Muscle layer of colon (tissue), 2 donors: ENCODE measurements at regions not wholly inside any gene's neighbourhood (a gene's known extent, or its start where the extent isn't known, plus 50 kb on each side); places are given as distances from the start of the nearest gene placed in this dataset.

Source experiments
- H3K27ac ChIP-seq: one replicate; pipeline ENCODE4 v1.7.0; 2013; ENCODE audit warnings: low read depth, mild to moderate bottlenecking, low read length, moderate library complexity
- H3K27me3 ChIP-seq, 2 donors: one replicate each; pipeline ENCODE4 v1.7.0; 2013; ENCODE audit warnings: low read length in 2 of 2, mild to moderate bottlenecking in 2 of 2; ENCODE audit not compliant: insufficient read depth in 2 of 2, control insufficient read depth in 1 of 2
- H3K36me3 ChIP-seq: one replicate; pipeline ENCODE4 v1.7.0; 2013; ENCODE audit warnings: mild to moderate bottlenecking, low read length; ENCODE audit not compliant: insufficient read depth
- H3K4me1 ChIP-seq: one replicate; pipeline ENCODE4 v1.7.0; 2013; ENCODE audit warnings: mild to moderate bottlenecking, low read length; ENCODE audit not compliant: insufficient read depth
- H3K4me3 ChIP-seq, 2 donors: one replicate each; pipeline ENCODE4 v1.7.0; 2013; ENCODE audit warnings: low read length in 2 of 2, low read depth in 1 of 2, mild to moderate bottlenecking in 1 of 2, moderate library complexity in 1 of 2
- H3K9ac ChIP-seq: one replicate; pipeline ENCODE4 v1.7.0; 2013; ENCODE audit warnings: low read length
- H3K9me3 ChIP-seq: one replicate; pipeline ENCODE4 v1.7.0; 2013; ENCODE audit warnings: mild to moderate bottlenecking, low read length
- donor health status: abdominal sarcoma.
- donor health status: Adenocarcinoma of cecum.

DNA sequence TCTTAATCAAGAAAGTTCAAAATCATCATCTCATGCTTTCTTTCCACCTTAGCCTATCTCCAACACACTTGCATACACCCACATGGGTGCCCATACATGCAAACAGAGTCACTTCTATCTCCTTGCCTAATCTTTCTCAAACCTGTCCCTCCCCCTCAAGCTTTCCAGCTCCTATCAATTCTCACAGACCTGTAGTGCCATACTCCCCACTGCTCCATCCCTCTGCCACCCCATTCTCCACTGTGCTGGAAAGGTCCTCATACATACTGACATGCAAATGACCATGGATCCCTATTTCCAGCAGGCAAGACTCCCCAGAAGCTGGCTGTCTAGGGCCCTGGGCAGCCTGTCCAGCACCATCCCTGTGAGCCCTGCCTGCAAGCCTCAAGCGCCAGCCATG, 320.4 kb upstream of the CCL2 start:
- H3K4me3 ChIP-seq, result no peak overlapping the region
- no peaks in the 10 kb centered on the region for H3K27me3 ChIP-seq
- H3K9ac ChIP-seq, result no peak overlapping the region
- no peaks in the 10 kb centered on the region for H3K4me1 ChIP-seq
- no peak overlapping the region for H3K27ac ChIP-seq
- H3K36me3 ChIP-seq, result no peaks in the 10 kb centered on the region
- H3K9me3 ChIP-seq, result no peaks in the 10 kb centered on the region

DNA sequence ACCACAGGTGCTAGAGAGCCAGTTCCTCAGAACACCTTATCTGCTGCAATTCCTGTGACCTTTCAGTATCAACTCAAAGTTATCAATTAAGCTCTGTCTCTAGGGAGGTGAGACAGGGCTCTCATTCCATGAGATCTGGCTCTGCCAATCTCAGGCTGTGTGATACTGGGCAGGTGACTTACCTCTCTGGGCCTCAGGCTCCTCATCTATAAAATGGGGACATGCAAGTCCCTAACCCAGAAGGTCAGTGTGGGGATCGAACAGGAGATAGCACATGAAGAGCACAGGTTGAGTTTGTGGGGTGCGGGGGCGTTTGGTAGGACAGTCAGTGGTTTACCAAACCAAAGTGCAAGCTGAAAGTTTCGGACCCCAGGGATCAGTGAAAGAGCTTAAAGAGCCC, 319.3 kb upstream of the CCL2 start:
- H3K9me3 ChIP-seq, result no peaks in the 10 kb centered on the region
- peaks cover under 1% of the 10 kb centered on the region for H3K4me1 ChIP-seq
- no peak overlapping the region for H3K4me3 ChIP-seq
- H3K27me3 ChIP-seq, result no peaks in the 10 kb centered on the region
- H3K27ac ChIP-seq, result no peak overlapping the region
- no peaks in the 10 kb centered on the region for H3K36me3 ChIP-seq
- no peak overlapping the region for H3K9ac ChIP-seq

DNA sequence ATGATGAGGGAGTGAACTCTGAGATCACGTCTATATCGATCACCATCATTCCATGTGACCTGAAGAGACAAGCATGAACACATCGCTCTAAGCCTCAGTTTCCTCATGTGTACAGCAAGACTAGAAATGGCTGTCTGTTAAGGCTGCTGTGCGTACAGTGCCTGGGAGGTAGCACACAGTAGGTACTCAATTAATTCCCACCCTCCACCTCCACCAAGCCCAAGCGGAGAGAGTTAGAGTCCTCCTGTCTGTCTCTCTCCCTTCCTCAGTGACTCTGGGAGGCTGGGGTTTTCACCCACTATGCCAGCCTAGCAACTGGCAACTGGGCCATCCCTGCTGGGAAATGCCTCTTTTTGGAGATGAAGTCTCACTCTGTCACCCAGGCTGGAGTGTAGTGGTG, 318.3 kb upstream of the CCL2 start:
- H3K27ac ChIP-seq, result no peak overlapping the region
- peaks cover 4% of the 10 kb centered on the region for H3K4me1 ChIP-seq
- H3K36me3 ChIP-seq, result no peaks in the 10 kb centered on the region
- no peak overlapping the region for H3K9ac ChIP-seq
- no peaks in the 10 kb centered on the region for H3K9me3 ChIP-seq
- H3K27me3 ChIP-seq, result no peaks in the 10 kb centered on the region
- no peak overlapping the region for H3K4me3 ChIP-seq

DNA sequence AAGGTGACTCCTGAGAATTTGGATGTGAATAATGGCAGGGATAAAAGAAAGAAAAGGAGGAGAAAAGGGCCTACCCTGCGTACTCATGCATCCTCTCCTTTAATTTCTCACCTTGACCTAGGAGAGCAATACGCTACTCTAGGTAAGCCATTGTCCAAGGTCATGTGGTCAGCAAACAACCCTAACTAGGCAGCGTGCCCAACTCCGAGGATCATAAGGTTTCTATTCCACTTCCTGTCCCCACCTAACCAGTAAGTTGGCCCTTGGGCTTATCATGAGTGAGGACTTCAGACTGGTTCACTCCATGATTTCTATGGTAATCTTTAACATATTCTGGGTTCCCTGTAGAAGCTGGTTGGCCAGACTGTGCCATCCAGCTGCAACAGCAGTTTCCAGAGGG, 315.1 kb upstream of the CCL2 start:
- no peaks in the 10 kb centered on the region for H3K27me3 ChIP-seq
- H3K9me3 ChIP-seq, result no peaks in the 10 kb centered on the region
- H3K27ac ChIP-seq, result no peak overlapping the region
- H3K36me3 ChIP-seq, result no peaks in the 10 kb centered on the region
- peaks cover 4% of the 10 kb centered on the region for H3K4me1 ChIP-seq
- no peak overlapping the region for H3K9ac ChIP-seq
- no peak overlapping the region for H3K4me3 ChIP-seq

DNA sequence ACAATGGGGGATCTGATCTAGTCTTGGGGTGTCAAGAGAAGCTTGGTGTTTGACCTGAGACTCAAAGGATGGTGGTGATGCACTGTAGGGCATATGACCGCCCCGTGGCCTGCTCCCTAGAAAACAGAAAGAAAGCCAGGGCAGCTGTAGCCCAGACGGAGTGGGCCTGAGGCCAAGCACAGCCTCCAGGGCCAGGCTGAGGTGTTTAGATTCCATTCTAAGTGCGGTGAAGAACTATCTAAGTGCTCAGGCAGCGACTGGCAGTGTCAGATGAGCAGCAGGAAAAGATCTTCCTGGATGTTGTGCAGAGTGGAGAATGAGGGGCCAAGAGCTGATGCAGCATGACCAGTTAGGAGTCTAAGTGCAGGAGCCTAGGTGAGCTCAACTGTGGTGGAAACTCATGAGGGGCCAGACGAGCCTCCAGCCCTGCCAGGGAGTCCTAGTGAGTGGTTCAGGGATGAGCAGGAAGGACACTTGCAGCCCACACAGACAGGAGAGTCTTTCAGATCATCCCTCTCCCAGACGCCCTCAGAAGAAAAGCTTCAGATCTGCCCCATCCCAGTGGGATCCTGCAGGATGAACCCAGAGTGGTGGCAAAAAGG, 314.2 kb upstream of the CCL2 start:
- Histone ChIP-seq H3K4me1 (peaks cover 4% of the 10 kb centered on the region), H3K27me3 (no peaks in the 10 kb centered on the region), H3K9ac (no peak overlapping the region), H3K36me3 (no peaks in the 10 kb centered on the region), H3K9me3 (no peaks in the 10 kb centered on the region), H3K4me3 (no peak overlapping the region), H3K27ac (no peak overlapping the region)

DNA sequence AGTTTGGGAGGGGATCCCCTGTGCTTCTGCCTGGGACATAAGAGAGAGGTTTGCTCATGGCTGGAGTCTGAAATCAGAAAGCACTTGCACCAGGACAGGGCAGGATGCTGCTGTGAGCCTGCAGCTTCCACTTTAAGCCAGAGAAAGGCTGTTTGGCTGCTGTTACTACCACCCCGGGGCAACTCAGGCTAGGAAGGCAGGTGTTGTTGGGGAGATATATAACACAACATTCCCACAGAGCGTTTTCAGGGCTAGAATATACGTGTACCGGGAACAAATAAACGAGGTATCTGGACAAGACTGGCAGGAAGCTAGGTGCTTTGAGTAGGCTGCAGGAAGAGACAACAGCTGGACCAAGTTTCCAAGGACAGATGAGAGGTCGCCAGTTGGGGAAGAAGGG, 313.3 kb upstream of the CCL2 start:
- no peak overlapping the region for H3K27ac ChIP-seq
- no peaks in the 10 kb centered on the region for H3K36me3 ChIP-seq
- H3K4me3 ChIP-seq, result no peak overlapping the region
- peaks cover 4% of the 10 kb centered on the region for H3K4me1 ChIP-seq
- H3K27me3 ChIP-seq, result no peaks in the 10 kb centered on the region
- no peaks in the 10 kb centered on the region for H3K9me3 ChIP-seq
- H3K9ac ChIP-seq, result no peak overlapping the region

DNA sequence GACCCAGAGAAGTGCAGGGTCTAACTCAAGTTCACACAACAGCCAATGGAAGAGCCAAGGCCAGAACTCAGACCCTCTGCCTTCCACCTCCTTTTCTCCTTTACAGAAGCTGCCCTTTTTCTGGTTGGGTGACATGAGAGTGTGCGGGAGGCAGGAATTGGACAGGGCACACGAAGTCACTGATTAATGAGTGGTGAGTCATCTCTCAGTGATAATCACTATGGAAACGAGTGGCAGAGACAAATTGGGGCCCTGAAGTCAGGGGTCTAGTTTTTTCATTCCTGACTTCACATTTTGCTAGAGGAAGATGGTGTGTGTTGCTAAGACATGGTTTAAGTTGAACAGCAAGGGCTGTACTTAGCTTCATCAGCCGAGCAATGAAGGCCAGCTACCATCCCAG, 312.7 kb upstream of the CCL2 start:
- no peak overlapping the region for H3K4me3 ChIP-seq
- H3K27ac ChIP-seq, result no peak overlapping the region
- no peaks in the 10 kb centered on the region for H3K36me3 ChIP-seq
- peaks cover 4% of the 10 kb centered on the region for H3K4me1 ChIP-seq
- no peaks in the 10 kb centered on the region for H3K27me3 ChIP-seq
- no peak overlapping the region for H3K9ac ChIP-seq
- no peaks in the 10 kb centered on the region for H3K9me3 ChIP-seq

DNA sequence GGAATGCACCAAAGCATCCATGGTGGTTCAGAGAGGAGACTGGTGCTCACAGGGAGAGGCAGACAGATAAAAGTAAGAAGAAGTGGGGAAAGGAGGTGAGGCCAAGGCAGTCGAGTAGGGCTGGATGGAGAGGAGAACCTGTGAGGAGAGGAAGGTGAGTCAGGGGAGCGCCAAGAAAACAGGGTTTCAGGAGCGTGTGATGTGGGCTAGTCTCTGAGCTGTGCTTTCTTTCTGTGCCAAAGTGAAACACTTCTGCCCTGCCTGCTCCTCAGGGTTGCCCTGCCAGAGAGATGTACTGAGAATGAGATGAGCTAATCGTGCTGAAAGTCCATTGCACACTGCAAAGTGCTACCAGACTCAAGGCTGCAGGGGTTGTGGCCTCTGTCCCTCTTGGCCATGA, 310.7 kb upstream of the CCL2 start:
- Histone ChIP-seq H3K4me3 (no peak overlapping the region), H3K9me3 (no peaks in the 10 kb centered on the region), H3K27me3 (no peaks in the 10 kb centered on the region), H3K4me1 (peaks cover 4% of the 10 kb centered on the region), H3K27ac (no peak overlapping the region), H3K36me3 (no peaks in the 10 kb centered on the region), H3K9ac (no peak overlapping the region)

DNA sequence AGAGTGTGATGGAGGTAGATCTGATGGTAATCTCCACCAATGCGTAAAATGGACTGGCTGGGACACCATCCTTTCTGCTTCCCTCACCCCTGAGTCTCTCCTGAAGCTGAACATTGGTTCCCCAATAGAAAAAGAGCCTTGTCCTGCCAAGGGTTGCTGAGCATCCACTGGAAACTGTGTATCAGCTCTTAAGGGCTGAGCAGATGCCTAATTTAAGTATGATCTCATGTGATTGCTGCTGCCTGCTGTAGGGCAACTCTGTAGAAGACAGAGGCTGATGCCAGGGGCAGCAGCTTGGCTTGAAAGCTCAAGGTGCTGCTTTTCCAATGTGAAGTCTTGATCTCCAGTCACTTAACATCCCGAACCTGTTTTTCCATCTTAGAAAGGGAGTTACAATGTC, 310.3 kb upstream of the CCL2 start:
- peaks cover 4% of the 10 kb centered on the region for H3K4me1 ChIP-seq
- no peak overlapping the region for H3K4me3 ChIP-seq
- no peaks in the 10 kb centered on the region for H3K9me3 ChIP-seq

DNA sequence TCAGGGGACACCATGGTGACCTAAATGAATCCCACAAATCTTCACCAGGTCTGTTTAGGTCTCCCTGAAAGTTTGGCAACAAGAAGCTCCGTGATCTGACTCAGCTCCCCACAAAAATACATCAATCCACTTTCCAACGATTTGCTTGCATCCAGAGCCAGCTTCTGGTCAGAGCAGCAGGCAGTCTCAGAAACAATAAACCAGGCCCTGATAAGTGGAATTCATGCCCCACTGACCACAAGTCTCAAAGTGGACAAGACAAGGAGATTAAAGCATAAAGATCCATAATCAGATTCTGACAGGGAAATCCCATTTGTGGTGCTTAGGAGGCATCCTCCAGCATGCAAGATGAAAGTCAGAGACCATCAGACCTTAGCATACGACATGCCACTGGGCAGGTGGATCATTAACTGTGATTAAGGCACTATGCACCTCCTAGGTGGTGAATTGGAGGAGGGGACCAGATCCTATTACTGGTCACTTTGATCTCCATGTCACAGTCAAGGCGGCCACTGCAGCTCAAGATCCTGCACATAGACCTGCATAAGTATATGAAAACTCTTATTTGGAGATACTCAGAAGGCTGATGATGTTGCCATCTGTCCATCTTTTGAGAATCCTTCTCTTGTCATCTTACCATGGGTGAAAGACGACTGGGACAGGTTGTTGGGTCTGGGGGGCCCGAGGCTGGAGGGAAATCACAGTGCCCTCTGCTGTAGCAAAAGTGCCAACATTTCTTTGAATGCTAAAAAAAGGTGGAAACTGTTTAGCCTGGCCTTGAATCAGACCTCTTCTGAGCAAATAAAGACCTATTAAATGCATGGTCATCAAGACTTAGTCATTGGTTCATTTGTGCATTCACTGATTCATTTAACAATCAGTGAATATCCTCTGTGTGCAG, 309.2 kb upstream of the CCL2 start:
- Histone ChIP-seq H3K27me3 (no peaks in the 10 kb centered on the region), H3K9ac (no peak overlapping the region), H3K4me3 (no peak overlapping the region), H3K36me3 (no peaks in the 10 kb centered on the region), H3K4me1 (peaks cover 3% of the 10 kb centered on the region), H3K27ac (no peak overlapping the region), H3K9me3 (no peaks in the 10 kb centered on the region)

More for the DNA sequence above, 310.3 kb upstream of the CCL2 start:
- no peaks in the 10 kb centered on the region for H3K27me3 ChIP-seq
- no peak overlapping the region for H3K27ac ChIP-seq
- no peaks in the 10 kb centered on the region for H3K36me3 ChIP-seq
- no peak overlapping the region for H3K9ac ChIP-seq

DNA sequence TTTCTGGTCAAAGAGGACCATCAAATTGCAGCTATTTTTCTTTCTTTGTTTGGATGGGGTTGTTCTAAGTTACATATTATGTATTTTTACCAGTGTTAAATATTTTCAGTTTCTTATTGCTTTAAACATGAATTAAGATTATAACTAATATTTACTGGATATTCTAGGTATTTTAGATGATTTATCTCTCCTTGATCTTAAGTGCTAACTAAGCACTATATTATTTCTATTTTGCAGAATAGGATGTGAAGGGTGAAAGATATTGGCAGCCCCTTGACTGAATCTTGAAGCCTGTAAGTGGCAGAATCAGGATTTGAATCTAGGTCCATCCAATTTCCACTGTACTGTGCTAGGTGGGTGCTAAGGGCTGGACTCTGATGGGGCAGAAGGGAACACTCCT, 307.3 kb upstream of the CCL2 start:
- no peaks in the 10 kb centered on the region for H3K4me1 ChIP-seq
- H3K9me3 ChIP-seq, result no peaks in the 10 kb centered on the region
- H3K9ac ChIP-seq, result no peak overlapping the region
- no peak overlapping the region for H3K27ac ChIP-seq
- H3K36me3 ChIP-seq, result no peaks in the 10 kb centered on the region
- H3K27me3 ChIP-seq, result no peaks in the 10 kb centered on the region
- H3K4me3 ChIP-seq, result no peak overlapping the region

DNA sequence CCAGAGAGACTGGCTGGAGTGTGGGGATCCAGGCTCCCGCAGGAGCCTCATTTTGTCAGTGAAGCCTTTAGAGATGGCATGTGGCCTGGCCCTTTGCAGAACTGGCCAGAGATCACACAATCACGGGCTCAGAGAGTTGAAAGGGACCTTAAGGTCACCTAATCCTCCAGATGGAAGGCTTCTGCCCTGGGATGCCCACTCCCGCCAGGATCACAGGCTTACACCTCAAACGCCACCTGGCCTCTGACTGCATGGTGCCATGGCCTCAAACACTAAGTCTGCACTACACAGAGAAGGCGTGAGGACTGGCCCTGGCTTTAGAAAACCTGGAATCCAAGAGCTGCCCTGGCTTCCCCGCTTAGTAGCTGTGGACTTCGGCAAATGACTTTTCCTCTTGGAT, 306.8 kb upstream of the CCL2 start:
- H3K4me1 ChIP-seq, result no peaks in the 10 kb centered on the region
- no peak overlapping the region for H3K4me3 ChIP-seq
- H3K27me3 ChIP-seq, result no peaks in the 10 kb centered on the region
- no peaks in the 10 kb centered on the region for H3K9me3 ChIP-seq
- no peak overlapping the region for H3K9ac ChIP-seq
- no peaks in the 10 kb centered on the region for H3K36me3 ChIP-seq
- no peak overlapping the region for H3K27ac ChIP-seq
